ENCODE measurements at regions not wholly inside any gene's neighbourhood (a gene's known extent, or its start where the extent isn't known, plus 50 kb on each side); places are given as distances from the start of the nearest gene placed in this dataset.
"Not testable (repeated sequence)": the region's sequence is repeated elsewhere in the genome, so short reads cannot be mapped to it uniquely, and the experiment has no call there.

GRCh38 chr15:25247407-25248038 lies 191.3 kb downstream of the UBE3A start:
- DNase-seq (ENCODE audit: low spot score): no peak

- DNase-seq (ENCODE audit: low spot score): not testable (repeated sequence)
Measured at GRCh38 chr15:25248087-25248486, 190.7 kb downstream of the UBE3A start.

- peak; percentile 18 for DNase-seq (ENCODE audit: low spot score)
Measured at GRCh38 chr15:25248583-25249235, 190.1 kb downstream of the UBE3A start.

- DNase-seq (ENCODE audit: low spot score): peak; percentile 11
Measured at GRCh38 chr15:25249236-25250010, 189.4 kb downstream of the UBE3A start.

- peak; percentile 9 for DNase-seq (ENCODE audit: low spot score)
Measured at GRCh38 chr15:25250011-25250596, 188.7 kb downstream of the UBE3A start.

- DNase-seq (ENCODE audit: low spot score): peak; percentile 14
Measured at GRCh38 chr15:25250906-25251622, 187.8 kb downstream of the UBE3A start.

- DNase-seq (ENCODE audit: low spot score): peak; percentile 4
Measured at GRCh38 chr15:25251700-25252390, 187.0 kb downstream of the UBE3A start.

GRCh38 chr15:25253048-25253973 lies 185.5 kb downstream of the UBE3A start:
- DNase-seq (ENCODE audit: low spot score): not testable (repeated sequence)

GRCh38 chr15:25268166-25268565 lies 170.7 kb downstream of the UBE3A start:
- DNase-seq (ENCODE audit: low spot score): peak; percentile 41
